ENCODE measurements at regions not wholly inside any gene's neighbourhood (a gene's known extent, or its start where the extent isn't known, plus 50 kb on each side); places are given as distances from the start of the nearest gene placed in this dataset.

GRCh38 chr5:122599000-122599399 is 175.9 kb upstream of the SNX2 start:
- TF ChIP-seq EP300 (IDR thresholded peaks at IDR 0.05; ENCODE audit: low read depth) (no peak), CTCF (IDR thresholded peaks at IDR 0.05) (no peak), POLR2AphosphoS5 (IDR thresholded peaks at IDR 0.05) (no peak), POLR2A (IDR thresholded peaks at IDR 0.05) (no peak)
- no peak overlapping the region for H3K27ac ChIP-seq
- H3K9me3 ChIP-seq: no peaks in the 10 kb centered on the region
- H3K27me3 ChIP-seq: no peaks in the 10 kb centered on the region
- in situ Hi-C loops (cut with MboI; ENCODE audit: low pct_ligation_motif_present in 1 of 4, low pct_unique_long_range_greater_than_20kb in 1 of 4, low sequenced_read_pairs in 3 of 4): no loop called here
- H3K36me3 ChIP-seq: no peaks in the 10 kb centered on the region
- H3K4me1 ChIP-seq: no peaks in the 10 kb centered on the region
- intact Hi-C loops (cut with DNase I; ENCODE audit: low total_unique reads): no loop called here
- no peak for DNase-seq
- H3K4me3 ChIP-seq: no peak overlapping the region

- Histone ChIP-seq H3K36me3 (no peaks in the 10 kb centered on the region), H3K4me1 (no peaks in the 10 kb centered on the region), H3K9me3 (no peaks in the 10 kb centered on the region), H3K4me3 (no peak overlapping the region), H3K27ac (no peak overlapping the region), H3K27me3 (no peaks in the 10 kb centered on the region)
- no peak for DNase-seq
- intact Hi-C loops (cut with DNase I; ENCODE audit: low total_unique reads): no loop called here
- in situ Hi-C loops (cut with MboI; ENCODE audit: low pct_ligation_motif_present in 1 of 4, low pct_unique_long_range_greater_than_20kb in 1 of 4, low sequenced_read_pairs in 3 of 4): no loop called here
- TF ChIP-seq CTCF (IDR thresholded peaks at IDR 0.05) (no peak), EP300 (IDR thresholded peaks at IDR 0.05; ENCODE audit: low read depth) (no peak), POLR2A (IDR thresholded peaks at IDR 0.05) (no peak), POLR2AphosphoS5 (IDR thresholded peaks at IDR 0.05) (no peak)
- WGBS, 2 donors (ENCODE audit: low coverage in 1 of 2): 80% methylated on average over 1 of the region's 1 CpG; no CpG with 5 or more reads in 1 of the 2 donors
Observed at GRCh38 chr5:122600924-122601323, 174.0 kb upstream of the SNX2 start.

- WGBS, 2 donors (ENCODE audit: low coverage in 1 of 2): 57 to 60% methylated on average over 1 of the region's 1 CpG
- Histone ChIP-seq H3K4me1 (no peaks in the 10 kb centered on the region), H3K27me3 (no peaks in the 10 kb centered on the region), H3K27ac (no peak overlapping the region), H3K36me3 (no peaks in the 10 kb centered on the region), H3K4me3 (no peak overlapping the region), H3K9me3 (no peaks in the 10 kb centered on the region)
- no peak for TF ChIP-seq POLR2AphosphoS5 (IDR thresholded peaks at IDR 0.05)
- no peak for TF ChIP-seq CTCF (IDR thresholded peaks at IDR 0.05)
- TF ChIP-seq EP300 (IDR thresholded peaks at IDR 0.05; ENCODE audit: low read depth): no peak
- no peak for TF ChIP-seq POLR2A (IDR thresholded peaks at IDR 0.05)
- DNase-seq: no peak
- intact Hi-C loops (cut with DNase I; ENCODE audit: low total_unique reads): no loop called here
- in situ Hi-C loops (cut with MboI; ENCODE audit: low pct_ligation_motif_present in 1 of 4, low pct_unique_long_range_greater_than_20kb in 1 of 4, low sequenced_read_pairs in 3 of 4): no loop called here
Observed at GRCh38 chr5:122602700-122603099, 172.2 kb upstream of the SNX2 start.

GRCh38 chr5:122605236-122605635 is 169.6 kb upstream of the SNX2 start:
- Histone ChIP-seq H3K36me3 (no peaks in the 10 kb centered on the region), H3K4me3 (no peak overlapping the region), H3K27ac (no peak overlapping the region), H3K9me3 (no peaks in the 10 kb centered on the region), H3K27me3 (no peaks in the 10 kb centered on the region), H3K4me1 (no peaks in the 10 kb centered on the region)
- WGBS, 2 donors (ENCODE audit: low coverage in 1 of 2): 83 to 88% methylated on average over 4 of the region's 4 CpGs
- DNase-seq: no peak
- in situ Hi-C loops (cut with MboI; ENCODE audit: low pct_ligation_motif_present in 1 of 4, low pct_unique_long_range_greater_than_20kb in 1 of 4, low sequenced_read_pairs in 3 of 4): no loop called here
- intact Hi-C loops (cut with DNase I; ENCODE audit: low total_unique reads): no loop called here
- TF ChIP-seq EP300 (IDR thresholded peaks at IDR 0.05; ENCODE audit: low read depth): no peak
- no peak for TF ChIP-seq POLR2A (IDR thresholded peaks at IDR 0.05)
- TF ChIP-seq POLR2AphosphoS5 (IDR thresholded peaks at IDR 0.05): no peak
- no peak for TF ChIP-seq CTCF (IDR thresholded peaks at IDR 0.05)

Data from transverse colon (tissue), 4 donors.